ENCODE measurements at regions not wholly inside any gene's neighbourhood (a gene's known extent, or its start where the extent isn't known, plus 50 kb on each side); places are given as distances from the start of the nearest gene placed in this dataset.

GRCh38 chr3:115375362-115375761 lies 228.3 kb upstream of the ZBTB20 start:
- Histone ChIP-seq H3K36me3 (no peaks in the 10 kb centered on the region), H3K9ac (ENCODE audit: low read depth in 2 of 2, low read length in 2 of 2) (no peak overlapping the region), H3K4me1 (no peaks in the 10 kb centered on the region), H3K9me3 (no peaks in the 10 kb centered on the region), H3K27me3 (no peaks in the 10 kb centered on the region), H3K4me3 (no peak overlapping the region), H3K27ac (no peak overlapping the region)
- intact Hi-C loops (cut with DNase I): no loop called here
- TF ChIP-seq CTCF (IDR thresholded peaks at IDR 0.05): no peak
- no peak for DNase-seq

GRCh38 chr3:115380883-115381572 lies 233.9 kb upstream of the ZBTB20 start:
- TF ChIP-seq CTCF (IDR thresholded peaks at IDR 0.05): no peak
- intact Hi-C loops (cut with DNase I): no loop called here
- no peaks in the 10 kb centered on the region for H3K27me3 ChIP-seq

GRCh38 chr3:115381573-115381912 lies 234.5 kb upstream of the ZBTB20 start:
- intact Hi-C loops (cut with DNase I): no loop called here
- no peak for TF ChIP-seq CTCF (IDR thresholded peaks at IDR 0.05)
- no peaks in the 10 kb centered on the region for H3K9me3 ChIP-seq
- H3K9ac ChIP-seq (ENCODE audit: low read depth in 2 of 2, low read length in 2 of 2): no peak overlapping the region
- no peaks in the 10 kb centered on the region for H3K36me3 ChIP-seq
- no peak overlapping the region for H3K27ac ChIP-seq
- no peak overlapping the region for H3K4me3 ChIP-seq
- no peaks in the 10 kb centered on the region for H3K4me1 ChIP-seq
- no peaks in the 10 kb centered on the region for H3K27me3 ChIP-seq
- DNase-seq: no peak

More at GRCh38 chr3:115380883-115381572, 233.9 kb upstream of the ZBTB20 start:
- no peaks in the 10 kb centered on the region for H3K9me3 ChIP-seq
- H3K4me3 ChIP-seq: no peak overlapping the region
- H3K4me1 ChIP-seq: no peaks in the 10 kb centered on the region
- DNase-seq: no peak
- H3K27ac ChIP-seq: no peak overlapping the region
- no peak overlapping the region for H3K9ac ChIP-seq (ENCODE audit: low read depth in 2 of 2, low read length in 2 of 2)
- no peaks in the 10 kb centered on the region for H3K36me3 ChIP-seq

GRCh38 chr3:115381931-115382330 lies 234.8 kb upstream of the ZBTB20 start:
- Histone ChIP-seq H3K27me3 (no peaks in the 10 kb centered on the region), H3K4me3 (no peak overlapping the region), H3K36me3 (no peaks in the 10 kb centered on the region), H3K27ac (no peak overlapping the region), H3K4me1 (no peaks in the 10 kb centered on the region), H3K9me3 (no peaks in the 10 kb centered on the region), H3K9ac (ENCODE audit: low read depth in 2 of 2, low read length in 2 of 2) (no peak overlapping the region)
- no peak for TF ChIP-seq CTCF (IDR thresholded peaks at IDR 0.05)
- intact Hi-C loops (cut with DNase I): no loop called here
- no peak for DNase-seq

- intact Hi-C loops (cut with DNase I): no loop called here
Observed at GRCh38 chr3:115384381-115384780, 237.3 kb upstream of the ZBTB20 start.

More at GRCh38 chr3:115384381-115384780, 237.3 kb upstream of the ZBTB20 start:
- no peaks in the 10 kb centered on the region for H3K4me1 ChIP-seq
- H3K27me3 ChIP-seq: no peaks in the 10 kb centered on the region
- no peak for TF ChIP-seq CTCF (IDR thresholded peaks at IDR 0.05)
- H3K27ac ChIP-seq: no peak overlapping the region
- H3K4me3 ChIP-seq: no peak overlapping the region
- no peaks in the 10 kb centered on the region for H3K36me3 ChIP-seq
- DNase-seq: no peak
- H3K9ac ChIP-seq (ENCODE audit: low read depth in 2 of 2, low read length in 2 of 2): no peak overlapping the region
- no peaks in the 10 kb centered on the region for H3K9me3 ChIP-seq

Measured in colonic mucosa (tissue), 4 donors.